Lower lobe of right lung (tissue), 2 donors: ENCODE measurements at regions not wholly inside any gene's neighbourhood (a gene's known extent, or its start where the extent isn't known, plus 50 kb on each side); places are given as distances from the start of the nearest gene placed in this dataset.
A peak's percentile ranks its signal among the peaks of the same experiment; 100 is the strongest.

ENCODE experiments used
- ATAC-seq, 2 donors: fragments of 200-7000 bp; cut with Tn5 transposase; one replicate each; pipeline ENCODE4 v1.9.1; 2020 to 2022; ENCODE audit warnings: mild to moderate bottlenecking in 2 of 2, moderate library complexity in 2 of 2
- DNase-seq: peaks from one replicate; pipeline ENCODE4 v3.0.0-alpha.2; 2020
- H3K27ac ChIP-seq: fragments of 200-600 bp; one replicate; pipeline ENCODE4 v1.8.0; 2022
- H3K27me3 ChIP-seq: fragments of 200-600 bp; one replicate; pipeline ENCODE4 v1.8.0; 2022; ENCODE audit warnings: low read depth
- H3K36me3 ChIP-seq: fragments of 200-600 bp; one replicate; pipeline ENCODE4 v1.8.0; 2022; ENCODE audit warnings: mild to moderate bottlenecking
- H3K4me1 ChIP-seq: fragments of 200-600 bp; one replicate; pipeline ENCODE4 v1.8.0; 2022
- H3K4me3 ChIP-seq: fragments of 200-600 bp; one replicate; pipeline ENCODE4 v1.8.0; 2022; ENCODE audit warnings: mild to moderate bottlenecking
- H3K9me3 ChIP-seq: fragments of 200-600 bp; one replicate; pipeline ENCODE4 v1.8.0; 2022
- CTCF ChIP-seq: fragments of 200-600 bp; IDR thresholded peaks from one replicate; pipeline ENCODE4 v1.8.0; 2022; ENCODE audit warnings: antibody characterized with exemption, mild to moderate bottlenecking
- intact Hi-C: fragments of 100-400 bp; cut with DNase I; formaldehyde crosslinking; loops from one replicate; pipeline ENCODE4 v1.11.0; 2022
- donor health status: DM: no; HTN: yes; CAD: no; lungs with severe emphysema.

DNA sequence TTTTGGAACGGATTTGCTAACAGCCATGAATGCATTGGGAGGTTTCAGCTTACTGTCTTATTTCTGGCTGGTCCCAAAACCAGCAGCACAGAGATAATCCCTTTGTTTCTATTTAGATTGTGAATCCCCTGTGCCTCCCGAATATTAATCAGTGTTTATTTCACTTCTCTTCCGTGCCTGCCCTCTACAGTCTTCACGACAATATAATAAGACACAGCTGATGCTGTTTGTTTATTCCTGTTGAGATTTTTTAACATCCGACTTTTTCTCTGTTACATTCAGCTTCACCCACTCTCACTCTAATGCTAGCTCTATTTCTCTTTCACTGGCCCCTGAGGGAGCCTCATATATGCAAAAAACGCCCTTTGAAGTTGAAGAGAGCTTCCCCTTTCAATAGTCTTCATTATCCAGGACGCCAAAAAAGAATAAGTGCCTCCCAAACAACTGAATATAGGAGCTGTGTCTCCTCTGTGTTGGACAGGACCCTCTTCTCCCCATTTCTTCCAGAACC is 995.3 kb downstream of the ROBO2 start:
- H3K36me3 ChIP-seq = no peaks in the 10 kb centered on the region
- DNase-seq = no peak
- intact Hi-C loops = no loop called here
- no peaks in the 10 kb centered on the region for H3K9me3 ChIP-seq
- no peak overlapping the region for H3K27ac ChIP-seq
- H3K4me1 ChIP-seq = no peaks in the 10 kb centered on the region
- H3K4me3 ChIP-seq = no peak overlapping the region
- TF ChIP-seq CTCF = no peak
- no peak for ATAC-seq
- H3K27me3 ChIP-seq = no peaks in the 10 kb centered on the region

DNA sequence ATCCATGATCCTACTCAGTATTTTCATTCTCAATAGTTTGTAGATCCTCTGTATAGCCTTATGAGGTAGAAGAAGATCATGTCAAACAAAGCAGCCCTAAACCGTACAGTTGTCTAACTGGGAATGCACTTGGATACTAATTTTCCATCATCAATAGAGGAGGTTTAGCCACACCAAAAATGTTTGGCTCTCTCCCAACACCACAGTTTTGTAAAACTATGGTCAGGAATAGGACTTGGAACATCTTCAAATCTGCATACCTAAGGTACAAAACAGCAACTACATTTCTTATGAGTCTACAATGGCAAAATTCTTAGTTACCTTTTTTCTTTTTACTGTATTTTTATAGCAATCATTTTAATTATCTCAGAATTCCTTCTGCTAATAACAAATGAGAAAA is 1001.6 kb downstream of the ROBO2 start:
- no peak overlapping the region for H3K27ac ChIP-seq
- no peak overlapping the region for H3K4me3 ChIP-seq
- DNase-seq (no peak), ATAC-seq (no peak)
- H3K36me3 ChIP-seq = no peaks in the 10 kb centered on the region
- H3K4me1 ChIP-seq = no peaks in the 10 kb centered on the region
- H3K27me3 ChIP-seq = no peaks in the 10 kb centered on the region
- intact Hi-C loops = no loop called here
- H3K9me3 ChIP-seq = no peaks in the 10 kb centered on the region
- no peak for TF ChIP-seq CTCF

- intact Hi-C loops = no loop called here
- no peak for ATAC-seq
These were observed 1006.7 kb downstream of the ROBO2 start for GRCh38 chr3:78046566-78046965.

DNA sequence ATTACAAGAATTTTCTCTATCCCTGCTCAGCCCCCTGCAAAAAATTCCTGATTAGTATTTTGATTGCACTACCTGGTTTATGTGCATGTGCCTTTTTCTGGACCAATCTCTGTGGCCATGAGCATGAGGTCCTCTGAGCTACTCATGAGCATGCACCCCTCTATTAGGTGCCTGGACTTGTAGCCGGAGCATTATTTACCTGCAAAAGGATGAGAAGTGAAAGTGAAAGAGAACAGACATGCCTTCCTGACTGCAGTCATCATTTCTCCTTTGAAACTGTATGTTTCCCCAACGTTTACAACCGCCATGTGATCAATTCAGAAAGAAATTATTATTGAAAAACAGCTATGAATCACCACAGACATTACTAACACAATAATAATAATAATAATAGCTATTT is 1008.8 kb downstream of the ROBO2 start:
- no peak overlapping the region for H3K4me3 ChIP-seq
- no peak overlapping the region for H3K27ac ChIP-seq
- no peaks in the 10 kb centered on the region for H3K36me3 ChIP-seq
- H3K27me3 ChIP-seq = no peaks in the 10 kb centered on the region
- H3K4me1 ChIP-seq = no peaks in the 10 kb centered on the region
- intact Hi-C loops = no loop called here
- no peak for TF ChIP-seq CTCF
- ATAC-seq (peak in 1 of 2 donors; percentile 40), DNase-seq (no peak)
- H3K9me3 ChIP-seq = no peaks in the 10 kb centered on the region

More at GRCh38 chr3:78046566-78046965, 1006.7 kb downstream of the ROBO2 start:
- H3K4me1 ChIP-seq = no peaks in the 10 kb centered on the region
- no peaks in the 10 kb centered on the region for H3K9me3 ChIP-seq
- DNase-seq = no peak
- no peaks in the 10 kb centered on the region for H3K27me3 ChIP-seq
- TF ChIP-seq CTCF = no peak
- no peaks in the 10 kb centered on the region for H3K36me3 ChIP-seq
- H3K27ac ChIP-seq = no peak overlapping the region
- H3K4me3 ChIP-seq = no peak overlapping the region

- Histone ChIP-seq H3K9me3 (no peaks in the 10 kb centered on the region), H3K4me1 (no peaks in the 10 kb centered on the region), H3K27me3 (no peaks in the 10 kb centered on the region), H3K4me3 (no peak overlapping the region), H3K36me3 (no peaks in the 10 kb centered on the region), H3K27ac (no peak overlapping the region)
- ATAC-seq (no peak), DNase-seq (no peak)
- TF ChIP-seq CTCF = no peak
- intact Hi-C loops = no loop called here
These were observed 1009.6 kb downstream of the ROBO2 start for GRCh38 chr3:78049521-78049920.
